Prostate gland (tissue), 2 donors: ENCODE measurements at regions not wholly inside any gene's neighbourhood (a gene's known extent, or its start where the extent isn't known, plus 50 kb on each side); places are given as distances from the start of the nearest gene placed in this dataset.
"Not testable (repeated sequence)": the region's sequence is repeated elsewhere in the genome, so short reads cannot be mapped to it uniquely, and the experiment has no call there.

Experiments used
- DNase-seq: peaks from one replicate; pipeline ENCODE4 v3.0.0-alpha.2; 2019; ENCODE audit warnings: low spot score
- H3K27ac ChIP-seq, 2 donors: fragments of 200-600 bp; sonication (generic); 2 replicates each; pipeline ENCODE4 v1.5.1; 2017 to 2019
- H3K27me3 ChIP-seq: fragments of 200-600 bp; sonication (generic); replicated peaks from 2 replicates; pipeline ENCODE4 v1.5.1; 2019; ENCODE audit not compliant: insufficient read depth
- H3K36me3 ChIP-seq, 2 donors: fragments of 200-600 bp; sonication (generic); 1 replicate in 1 of 2; 2 replicates in 1 of 2; pipeline versions ENCODE4 v1.5.1 to v1.8.1; 2017 to 2019
- H3K4me1 ChIP-seq: fragments of 200-600 bp; sonication (generic); replicated peaks from 2 replicates; pipeline ENCODE4 v1.5.1; 2019
- H3K4me3 ChIP-seq, 2 donors: fragments of 200-600 bp; sonication (generic); 2 replicates each; pipeline ENCODE4 v1.5.1; 2017 to 2019
- H3K9me3 ChIP-seq: fragments of 200-600 bp; sonication (generic); 2 replicates; pipeline ENCODE4 v1.5.1; 2017
- CTCF ChIP-seq, 4 experiments: fragments of 200-600 bp in 2 of 4; fragments of 450-650 bp in 2 of 4; sonication (generic) in 2 of 4; IDR thresholded peaks; 1 replicate in 3 of 4; 2 replicates in 1 of 4; pipeline ENCODE4 v1.5.1; 2016 to 2019; ENCODE audit warnings: antibody characterized with exemption in 4 of 4, mild to moderate bottlenecking in 2 of 4, moderate library complexity in 2 of 4
- POLR2A ChIP-seq: fragments of 450-650 bp; IDR thresholded peaks from one replicate; pipeline ENCODE4 v1.6.1; 2016; ENCODE audit warnings: antibody characterized with exemption, mild to moderate bottlenecking
- POLR2AphosphoS5 ChIP-seq: sonication (generic); formaldehyde crosslinking; IDR thresholded peaks from one replicate; pipeline ENCODE4 v1.6.1; 2017; ENCODE audit warnings: antibody characterized with exemption
- WGBS: methylation state at CpG from one replicate; pipeline ENCODE4 v1.1.5; 2018; 5-methylcytosine and 5-hydroxymethylcytosine counted together
- intact Hi-C: fragments of 100-400 bp; cut with DNase I; formaldehyde crosslinking; loops from one replicate; pipeline ENCODE4 v1.14.2; 2022

GRCh38 chr4:174005422-174005821, 278.0 kb downstream of the FBXO8 start:
- Histone ChIP-seq H3K27me3 (no peaks in the 10 kb centered on the region), H3K9me3 (no peaks in the 10 kb centered on the region), H3K36me3 (no peaks in the 10 kb centered on the region), H3K27ac (no peak overlapping the region), H3K4me1 (no peaks in the 10 kb centered on the region), H3K4me3 (no peak overlapping the region)
- DNase-seq, result no peak
- intact Hi-C loops, result no loop called here
- TF ChIP-seq POLR2AphosphoS5, result no peak
- TF ChIP-seq CTCF (IDR thresholded peaks at IDR 0.05), result no peak
- TF ChIP-seq POLR2A, result no peak
- WGBS, result 81% methylated on average over 3 of the region's 3 CpGs

- TF ChIP-seq POLR2A, result no peak
- no peak for TF ChIP-seq CTCF (IDR thresholded peaks at IDR 0.05)
- TF ChIP-seq POLR2AphosphoS5, result no peak
- Histone ChIP-seq H3K27me3 (no peaks in the 10 kb centered on the region), H3K9me3 (no peaks in the 10 kb centered on the region), H3K36me3 (no peaks in the 10 kb centered on the region), H3K27ac (no peak overlapping the region), H3K4me3 (no peak overlapping the region), H3K4me1 (no peaks in the 10 kb centered on the region)
- 73% methylated on average over 6 of the region's 6 CpGs for WGBS
- DNase-seq, result no peak
- intact Hi-C loops, result no loop called here
These were observed 284.9 kb downstream of the FBXO8 start for GRCh38 chr4:173998471-173999144.

- H3K9me3 ChIP-seq, intact Hi-C loops, H3K4me1 ChIP-seq, H3K4me3 ChIP-seq, H3K27ac ChIP-seq, H3K36me3 ChIP-seq, H3K27me3 ChIP-seq, DNase-seq: not testable (repeated sequence)
- 98% methylated on average over 4 of the region's 4 CpGs for WGBS
These were observed 287.7 kb downstream of the FBXO8 start for GRCh38 chr4:173995779-173996178.

DNA sequence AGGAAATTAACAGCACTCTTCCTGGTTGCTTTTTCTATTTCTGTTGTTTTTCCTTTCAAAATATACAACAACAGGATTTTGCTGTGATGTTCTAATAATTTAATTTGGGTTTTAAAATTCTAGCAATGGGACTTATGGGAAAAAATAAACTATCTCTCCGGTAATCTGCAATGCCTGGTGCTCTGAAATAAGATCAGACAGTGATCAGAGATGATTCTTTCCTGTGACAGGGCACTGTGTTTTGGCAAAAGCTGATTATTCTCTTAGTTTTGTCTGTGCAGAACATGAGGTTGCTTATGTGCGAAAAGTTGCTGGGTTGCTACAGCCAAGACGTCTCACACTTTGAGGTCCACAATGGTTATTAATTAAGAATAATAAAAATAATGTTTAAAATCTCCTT, 291.7 kb downstream of the FBXO8 start:
- Histone ChIP-seq H3K27me3 (no peaks in the 10 kb centered on the region), H3K9me3 (no peaks in the 10 kb centered on the region), H3K27ac (no peak overlapping the region), H3K4me3 (no peak overlapping the region), H3K36me3 (no peaks in the 10 kb centered on the region), H3K4me1 (no peaks in the 10 kb centered on the region)
- intact Hi-C loops, result no loop called here
- no peak for TF ChIP-seq CTCF (IDR thresholded peaks at IDR 0.05)
- no peak for TF ChIP-seq POLR2AphosphoS5
- no peak for TF ChIP-seq POLR2A
- no peak for DNase-seq
- WGBS, result 70% methylated on average over 3 of the region's 3 CpGs

DNA sequence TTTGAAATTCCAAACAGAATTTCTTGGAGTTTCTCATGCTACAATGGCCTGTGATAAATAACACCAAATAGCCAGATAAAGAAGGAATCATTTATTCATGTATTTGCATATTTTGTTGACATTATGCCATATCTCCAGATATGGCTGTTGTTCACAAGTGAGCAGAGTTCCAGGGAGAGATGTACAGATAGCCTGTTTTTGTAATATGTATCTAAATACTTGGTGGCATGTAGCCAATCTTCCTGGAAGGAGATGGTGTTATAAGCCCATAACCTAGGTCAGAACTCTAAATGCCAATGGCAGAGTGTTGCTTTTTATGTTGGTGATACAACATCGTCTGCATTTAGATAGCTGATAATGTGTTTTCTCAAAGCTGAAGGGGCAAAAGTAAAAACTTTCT, 292.2 kb downstream of the FBXO8 start:
- no peak for DNase-seq
- no peaks in the 10 kb centered on the region for H3K4me1 ChIP-seq
- H3K4me3 ChIP-seq, result no peak overlapping the region
- no peak for TF ChIP-seq POLR2AphosphoS5
- no peak for TF ChIP-seq POLR2A
- TF ChIP-seq CTCF (IDR thresholded peaks at IDR 0.05), result no peak
- no peaks in the 10 kb centered on the region for H3K36me3 ChIP-seq
- 56% methylated on average over 1 of the region's 1 CpG for WGBS
- no peaks in the 10 kb centered on the region for H3K27me3 ChIP-seq
- H3K27ac ChIP-seq, result no peak overlapping the region
- H3K9me3 ChIP-seq, result no peaks in the 10 kb centered on the region
- intact Hi-C loops, result no loop called here
